HL-60 (cell line): ENCODE measurements at regions not wholly inside any gene's neighbourhood (a gene's known extent, or its start where the extent isn't known, plus 50 kb on each side); places are given as distances from the start of the nearest gene placed in this dataset.

ENCODE experiments used
- DNase-seq, 2 experiments: peaks; one replicate each; pipeline ENCODE4 v3.0.0-alpha.2; 2010 to 2020; ENCODE audit warnings: low read depth in 1 of 2, low spot score in 1 of 2
- H3K27ac ChIP-seq: fragments of 250-450 bp; sonication (Bioruptor Pico); replicated peaks from 2 replicates; pipeline ENCODE4 v1.5.1; 2020; ENCODE audit warnings: mild to moderate bottlenecking, moderate library complexity
- H3K27me3 ChIP-seq: fragments of 250-450 bp; sonication (Bioruptor Pico); 2 replicates; pipeline ENCODE4 v1.5.1; 2021; ENCODE audit warnings: mild to moderate bottlenecking, moderate library complexity; ENCODE audit not compliant: insufficient read depth, poor library complexity, severe bottlenecking
- H3K4me3 ChIP-seq: replicated peaks from 2 replicates; pipeline ENCODE4 v1.5.1; 2011; ENCODE audit warnings: mild to moderate bottlenecking, control low read depth, low read length; ENCODE audit not compliant: insufficient read depth
- GABPA ChIP-seq: IDR thresholded peaks from 2 replicates; pipeline ENCODE4 v1.6.1; 2012; ENCODE audit warnings: low read depth
- POLR2AphosphoS5 ChIP-seq: IDR thresholded peaks from 2 replicates; pipeline ENCODE4 v1.6.1; 2012; ENCODE audit warnings: low read depth
- SPI1 ChIP-seq: IDR thresholded peaks from 2 replicates; pipeline ENCODE4 v1.6.1; 2012; ENCODE audit warnings: low read depth, mild to moderate bottlenecking, borderline replicate concordance
- TF ChIP-seq, protein P1 (sequence below): IDR thresholded peaks from one replicate; pipeline ENCODE4 v1.5.1; 2011; ENCODE audit warnings: low read length, control low read depth, inconsistent platforms; ENCODE audit not compliant: insufficient read depth
- TF ChIP-seq, protein P2 (sequence below): IDR thresholded peaks from 2 replicates; pipeline ENCODE4 v1.6.1; 2012; ENCODE audit warnings: low read depth; ENCODE audit not compliant: insufficient replicate concordance

DNA sequence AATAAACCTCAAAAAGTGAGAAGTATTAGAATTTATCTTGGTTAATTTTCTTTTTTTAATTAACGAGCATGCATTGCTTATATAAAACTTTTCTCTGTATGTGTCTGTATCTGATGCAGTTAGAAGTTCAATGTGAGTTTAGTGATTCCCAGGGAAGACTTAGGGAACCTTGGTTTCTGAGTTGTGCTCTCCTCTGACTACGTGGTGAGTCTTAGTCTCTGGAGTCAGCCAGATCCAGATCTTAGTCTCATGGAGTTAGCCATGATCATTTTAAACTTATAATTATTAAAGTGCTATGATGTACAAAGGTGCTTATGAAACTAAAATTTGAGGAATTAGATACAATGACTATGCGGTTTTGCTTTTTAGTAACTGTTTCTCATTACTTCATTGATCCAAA lies 285.3 kb upstream of the DMRT1 start:
- H3K27me3 ChIP-seq: peaks cover 8% of the 10 kb centered on the region
- no peak for DNase-seq
- H3K4me3 ChIP-seq: no peak overlapping the region
- TF ChIP-seq GABPA (no peak), POLR2AphosphoS5 (no peak), SPI1 (no peak)
- TF ChIP-seq, protein P1, sequence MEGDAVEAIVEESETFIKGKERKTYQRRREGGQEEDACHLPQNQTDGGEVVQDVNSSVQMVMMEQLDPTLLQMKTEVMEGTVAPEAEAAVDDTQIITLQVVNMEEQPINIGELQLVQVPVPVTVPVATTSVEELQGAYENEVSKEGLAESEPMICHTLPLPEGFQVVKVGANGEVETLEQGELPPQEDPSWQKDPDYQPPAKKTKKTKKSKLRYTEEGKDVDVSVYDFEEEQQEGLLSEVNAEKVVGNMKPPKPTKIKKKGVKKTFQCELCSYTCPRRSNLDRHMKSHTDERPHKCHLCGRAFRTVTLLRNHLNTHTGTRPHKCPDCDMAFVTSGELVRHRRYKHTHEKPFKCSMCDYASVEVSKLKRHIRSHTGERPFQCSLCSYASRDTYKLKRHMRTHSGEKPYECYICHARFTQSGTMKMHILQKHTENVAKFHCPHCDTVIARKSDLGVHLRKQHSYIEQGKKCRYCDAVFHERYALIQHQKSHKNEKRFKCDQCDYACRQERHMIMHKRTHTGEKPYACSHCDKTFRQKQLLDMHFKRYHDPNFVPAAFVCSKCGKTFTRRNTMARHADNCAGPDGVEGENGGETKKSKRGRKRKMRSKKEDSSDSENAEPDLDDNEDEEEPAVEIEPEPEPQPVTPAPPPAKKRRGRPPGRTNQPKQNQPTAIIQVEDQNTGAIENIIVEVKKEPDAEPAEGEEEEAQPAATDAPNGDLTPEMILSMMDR: no peak
- TF ChIP-seq, protein P2, sequence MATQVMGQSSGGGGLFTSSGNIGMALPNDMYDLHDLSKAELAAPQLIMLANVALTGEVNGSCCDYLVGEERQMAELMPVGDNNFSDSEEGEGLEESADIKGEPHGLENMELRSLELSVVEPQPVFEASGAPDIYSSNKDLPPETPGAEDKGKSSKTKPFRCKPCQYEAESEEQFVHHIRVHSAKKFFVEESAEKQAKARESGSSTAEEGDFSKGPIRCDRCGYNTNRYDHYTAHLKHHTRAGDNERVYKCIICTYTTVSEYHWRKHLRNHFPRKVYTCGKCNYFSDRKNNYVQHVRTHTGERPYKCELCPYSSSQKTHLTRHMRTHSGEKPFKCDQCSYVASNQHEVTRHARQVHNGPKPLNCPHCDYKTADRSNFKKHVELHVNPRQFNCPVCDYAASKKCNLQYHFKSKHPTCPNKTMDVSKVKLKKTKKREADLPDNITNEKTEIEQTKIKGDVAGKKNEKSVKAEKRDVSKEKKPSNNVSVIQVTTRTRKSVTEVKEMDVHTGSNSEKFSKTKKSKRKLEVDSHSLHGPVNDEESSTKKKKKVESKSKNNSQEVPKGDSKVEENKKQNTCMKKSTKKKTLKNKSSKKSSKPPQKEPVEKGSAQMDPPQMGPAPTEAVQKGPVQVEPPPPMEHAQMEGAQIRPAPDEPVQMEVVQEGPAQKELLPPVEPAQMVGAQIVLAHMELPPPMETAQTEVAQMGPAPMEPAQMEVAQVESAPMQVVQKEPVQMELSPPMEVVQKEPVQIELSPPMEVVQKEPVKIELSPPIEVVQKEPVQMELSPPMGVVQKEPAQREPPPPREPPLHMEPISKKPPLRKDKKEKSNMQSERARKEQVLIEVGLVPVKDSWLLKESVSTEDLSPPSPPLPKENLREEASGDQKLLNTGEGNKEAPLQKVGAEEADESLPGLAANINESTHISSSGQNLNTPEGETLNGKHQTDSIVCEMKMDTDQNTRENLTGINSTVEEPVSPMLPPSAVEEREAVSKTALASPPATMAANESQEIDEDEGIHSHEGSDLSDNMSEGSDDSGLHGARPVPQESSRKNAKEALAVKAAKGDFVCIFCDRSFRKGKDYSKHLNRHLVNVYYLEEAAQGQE: no peak
- no peak overlapping the region for H3K27ac ChIP-seq

DNA sequence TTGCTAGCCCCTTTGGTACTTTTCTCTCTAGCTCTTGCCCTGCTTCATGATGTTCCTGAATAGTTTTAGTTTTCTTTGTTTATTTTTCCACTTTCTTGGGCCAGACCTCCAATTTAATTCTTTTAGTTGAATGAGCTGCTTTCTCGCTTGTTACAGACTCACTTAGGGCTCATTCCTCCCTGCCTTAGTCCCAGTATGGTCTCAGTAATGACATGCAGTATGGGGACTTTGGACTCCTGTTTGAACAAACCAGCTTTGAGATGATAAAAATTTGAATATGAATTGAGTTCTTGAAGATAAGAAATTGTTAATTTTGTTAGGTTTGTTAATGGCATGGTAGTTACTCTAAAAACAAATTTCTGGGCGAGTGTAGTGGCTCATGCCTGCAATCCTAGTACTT lies 284.8 kb upstream of the DMRT1 start:
- H3K27ac ChIP-seq: no peak overlapping the region
- no peak for DNase-seq
- no peak overlapping the region for H3K4me3 ChIP-seq
- TF ChIP-seq, protein P2: no peak
- no peak for TF ChIP-seq SPI1
- peaks cover 8% of the 10 kb centered on the region for H3K27me3 ChIP-seq

DNA sequence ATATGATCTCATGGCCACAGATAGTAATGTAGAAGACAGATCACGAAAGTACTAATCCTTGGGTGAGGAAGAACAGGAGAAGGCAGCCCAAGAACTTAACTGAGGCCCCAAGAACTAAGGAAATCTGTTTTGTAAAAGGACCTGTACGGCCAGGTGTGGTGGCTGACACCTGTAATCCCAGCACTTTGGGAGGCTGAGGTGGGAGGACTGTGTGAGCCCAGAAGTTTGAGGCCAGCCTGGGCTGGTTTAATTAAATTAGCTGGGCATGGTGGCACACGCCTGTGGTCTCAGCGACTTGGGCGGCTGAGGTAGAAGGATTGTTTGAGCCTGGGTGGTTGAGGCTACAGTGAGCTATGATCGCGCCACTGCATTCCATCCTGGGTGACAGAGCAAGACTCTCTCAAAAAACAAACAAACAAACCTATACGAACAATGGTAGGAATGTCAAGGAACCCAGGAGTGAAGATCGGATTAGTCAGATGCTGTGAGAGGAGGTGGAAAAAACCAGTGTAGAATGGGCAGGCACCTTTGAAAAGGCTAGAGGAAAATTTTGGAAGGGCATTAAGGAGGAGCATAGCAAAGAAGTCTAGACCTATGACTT lies 283.8 kb upstream of the DMRT1 start:
- no peak overlapping the region for H3K4me3 ChIP-seq
- TF ChIP-seq, protein P2: no peak
- TF ChIP-seq, protein P1: no peak
- TF ChIP-seq POLR2AphosphoS5 (no peak), SPI1 (no peak), GABPA (no peak)
- H3K27ac ChIP-seq: no peak overlapping the region
- no peak for DNase-seq
- H3K27me3 ChIP-seq: peaks cover 8% of the 10 kb centered on the region

DNA sequence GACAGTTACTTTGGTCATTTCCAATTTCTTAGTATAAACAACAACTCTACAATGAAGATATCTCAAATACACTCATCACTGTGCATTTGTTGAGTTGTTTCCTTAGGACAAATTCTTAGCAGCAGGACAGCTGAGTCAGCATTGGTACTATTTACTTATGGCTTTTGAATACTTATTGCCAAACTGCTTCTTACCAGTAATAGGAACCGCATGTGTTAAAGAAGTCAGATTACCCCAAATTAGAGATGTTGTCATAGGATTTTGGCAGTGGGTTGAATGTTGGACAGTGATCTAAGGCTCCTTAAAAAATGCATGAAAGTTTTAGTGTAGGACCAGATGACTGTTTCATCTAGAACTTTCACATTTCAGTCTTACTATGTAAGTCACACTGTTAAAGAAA lies 280.1 kb upstream of the DMRT1 start:
- no peak for TF ChIP-seq SPI1
- no peak for TF ChIP-seq POLR2AphosphoS5
- TF ChIP-seq, protein P2: no peak
- TF ChIP-seq, protein P1: no peak
- TF ChIP-seq GABPA: no peak
- peaks cover 5% of the 10 kb centered on the region for H3K27me3 ChIP-seq
- no peak overlapping the region for H3K4me3 ChIP-seq
- no peak overlapping the region for H3K27ac ChIP-seq
- DNase-seq: no peak
